ENCODE measurements at regions not wholly inside any gene's neighbourhood (a gene's known extent, or its start where the extent isn't known, plus 50 kb on each side); places are given as distances from the start of the nearest gene placed in this dataset.

DNA sequence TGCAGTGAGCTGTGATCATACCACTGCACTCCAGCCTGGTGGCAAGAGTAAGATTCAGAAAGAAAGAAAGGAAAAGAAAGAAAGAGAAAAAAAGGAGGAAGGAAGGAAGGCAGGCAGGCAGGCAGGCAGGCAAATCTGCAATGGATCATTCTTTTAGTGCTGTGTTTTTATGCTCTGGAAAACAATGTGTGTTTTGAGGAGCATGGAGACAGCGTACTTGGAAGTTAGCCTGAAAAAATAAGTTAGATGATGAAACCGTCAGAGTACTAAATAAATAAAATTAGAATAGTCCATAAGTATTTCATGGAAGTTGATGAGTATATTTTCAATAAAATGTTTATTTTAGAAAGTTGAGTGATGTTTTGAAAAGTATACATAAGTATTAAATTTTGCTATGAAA, 366.4 kb upstream of the CDH20 start:
- no CpG with 5 or more reads among the region's 2 CpGs for WGBS, 2 experiments (ENCODE audit: extremely low coverage in 2 of 2, insufficient read length in 1 of 2)
- H3K18ac ChIP-seq (ENCODE audit: low read depth, low read length) = no peak overlapping the region

More for the DNA sequence above, 366.4 kb upstream of the CDH20 start:
- peaks cover 3% of the 10 kb centered on the region for H3K9me3 ChIP-seq (ENCODE audit: control insufficient read depth, insufficient read depth, low read length)
- H3K36me3 ChIP-seq (ENCODE audit: control insufficient read depth, insufficient read depth, low read length) = no peaks in the 10 kb centered on the region
- in situ Hi-C loops (cut with MboI; ENCODE audit: low sequenced_read_pairs) (no loop called here), dilution Hi-C loops (cut with HindIII; ENCODE audit: low sequenced_read_pairs, unreplicated experiment) (no loop called here), intact Hi-C loops (cut with micrococcal nuclease) (no loop called here)
- H2BK120ac ChIP-seq (ENCODE audit: low read depth, low read length) = no peak overlapping the region
- no peaks in the 10 kb centered on the region for H4K20me1 ChIP-seq (ENCODE audit: insufficient read depth, low read length)
- TF ChIP-seq BHLHE40 (IDR thresholded peaks at IDR 0.05; ENCODE audit: low read depth, low read length) = no peak
- no peak for TF ChIP-seq MXI1 (IDR thresholded peaks at IDR 0.05; ENCODE audit: borderline replicate concordance, low read depth, low read length)
- no peak for TF ChIP-seq CEBPB (IDR thresholded peaks at IDR 0.05; ENCODE audit: low read depth, low read length)
- TF ChIP-seq CHD1 (IDR thresholded peaks at IDR 0.05; ENCODE audit: low read depth, low read length) = no peak
- TF ChIP-seq, protein P1, sequence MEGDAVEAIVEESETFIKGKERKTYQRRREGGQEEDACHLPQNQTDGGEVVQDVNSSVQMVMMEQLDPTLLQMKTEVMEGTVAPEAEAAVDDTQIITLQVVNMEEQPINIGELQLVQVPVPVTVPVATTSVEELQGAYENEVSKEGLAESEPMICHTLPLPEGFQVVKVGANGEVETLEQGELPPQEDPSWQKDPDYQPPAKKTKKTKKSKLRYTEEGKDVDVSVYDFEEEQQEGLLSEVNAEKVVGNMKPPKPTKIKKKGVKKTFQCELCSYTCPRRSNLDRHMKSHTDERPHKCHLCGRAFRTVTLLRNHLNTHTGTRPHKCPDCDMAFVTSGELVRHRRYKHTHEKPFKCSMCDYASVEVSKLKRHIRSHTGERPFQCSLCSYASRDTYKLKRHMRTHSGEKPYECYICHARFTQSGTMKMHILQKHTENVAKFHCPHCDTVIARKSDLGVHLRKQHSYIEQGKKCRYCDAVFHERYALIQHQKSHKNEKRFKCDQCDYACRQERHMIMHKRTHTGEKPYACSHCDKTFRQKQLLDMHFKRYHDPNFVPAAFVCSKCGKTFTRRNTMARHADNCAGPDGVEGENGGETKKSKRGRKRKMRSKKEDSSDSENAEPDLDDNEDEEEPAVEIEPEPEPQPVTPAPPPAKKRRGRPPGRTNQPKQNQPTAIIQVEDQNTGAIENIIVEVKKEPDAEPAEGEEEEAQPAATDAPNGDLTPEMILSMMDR (conservative IDR thresholded peaks at IDR 0.05; ENCODE audit: low read depth, low read length) = no peak
- no peak for TF ChIP-seq FOS (IDR thresholded peaks at IDR 0.05; ENCODE audit: low read depth, low read length)
- no peak for TF ChIP-seq RCOR1 (IDR thresholded peaks at IDR 0.05; ENCODE audit: insufficient replicate concordance, low read length)
- TF ChIP-seq SMC3 (IDR thresholded peaks at IDR 0.05; ENCODE audit: low read depth, low read length) = no peak
- TF ChIP-seq, protein P2, sequence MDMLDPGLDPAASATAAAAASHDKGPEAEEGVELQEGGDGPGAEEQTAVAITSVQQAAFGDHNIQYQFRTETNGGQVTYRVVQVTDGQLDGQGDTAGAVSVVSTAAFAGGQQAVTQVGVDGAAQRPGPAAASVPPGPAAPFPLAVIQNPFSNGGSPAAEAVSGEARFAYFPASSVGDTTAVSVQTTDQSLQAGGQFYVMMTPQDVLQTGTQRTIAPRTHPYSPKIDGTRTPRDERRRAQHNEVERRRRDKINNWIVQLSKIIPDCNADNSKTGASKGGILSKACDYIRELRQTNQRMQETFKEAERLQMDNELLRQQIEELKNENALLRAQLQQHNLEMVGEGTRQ (IDR thresholded peaks at IDR 0.05; ENCODE audit: low read depth, low read length) = no peak
- TF ChIP-seq, protein P3, sequence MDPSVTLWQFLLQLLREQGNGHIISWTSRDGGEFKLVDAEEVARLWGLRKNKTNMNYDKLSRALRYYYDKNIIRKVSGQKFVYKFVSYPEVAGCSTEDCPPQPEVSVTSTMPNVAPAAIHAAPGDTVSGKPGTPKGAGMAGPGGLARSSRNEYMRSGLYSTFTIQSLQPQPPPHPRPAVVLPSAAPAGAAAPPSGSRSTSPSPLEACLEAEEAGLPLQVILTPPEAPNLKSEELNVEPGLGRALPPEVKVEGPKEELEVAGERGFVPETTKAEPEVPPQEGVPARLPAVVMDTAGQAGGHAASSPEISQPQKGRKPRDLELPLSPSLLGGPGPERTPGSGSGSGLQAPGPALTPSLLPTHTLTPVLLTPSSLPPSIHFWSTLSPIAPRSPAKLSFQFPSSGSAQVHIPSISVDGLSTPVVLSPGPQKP (IDR thresholded peaks at IDR 0.05; ENCODE audit: borderline replicate concordance, low read depth, low read length) = no peak
- no peak overlapping the region for H3K56ac ChIP-seq (ENCODE audit: extremely low read depth, insufficient read depth, low read length)
- no peak overlapping the region for H2BK15ac ChIP-seq (ENCODE audit: low read depth, low read length)
- H3K4me1 ChIP-seq (ENCODE audit: control insufficient read depth, insufficient read depth, low read length) = no peaks in the 10 kb centered on the region
- no peak overlapping the region for H2AK9ac ChIP-seq (replicated peaks; ENCODE audit: low read depth, low read length, poor library complexity)
- H3K23ac ChIP-seq (ENCODE audit: low read depth, low read length) = no peak overlapping the region
- H3K27ac ChIP-seq (ENCODE audit: insufficient read depth, low read length) = no peak overlapping the region
- H4K91ac ChIP-seq (ENCODE audit: insufficient read depth, low read depth, low read length) = no peak overlapping the region
- ChIA-PET CTCF (no interaction called here), POLR2A (ENCODE audit: unreplicated experiment) (no interaction called here)
- no peak overlapping the region for H2AFZ ChIP-seq (replicated peaks; ENCODE audit: low read length, poor library complexity)
- H3K79me1 ChIP-seq (ENCODE audit: low read depth in 1 of 2, low read length in 2 of 2) = no peaks in the 10 kb centered on the region
- no peak for DNase-seq
- ATAC-seq (ENCODE audit: low read depth) = no peak
- no peak overlapping the region for H3K4me2 ChIP-seq (ENCODE audit: low read depth, low read length)
- H2AK5ac ChIP-seq (ENCODE audit: low read depth, low read length) = no peak overlapping the region
- H3K27me3 ChIP-seq (ENCODE audit: control insufficient read depth, insufficient read depth, low read length) = no peaks in the 10 kb centered on the region
- H2BK20ac ChIP-seq (ENCODE audit: low read depth, low read length) = no peak overlapping the region
- H3K4me3 ChIP-seq (ENCODE audit: insufficient read depth, low read depth, low read length) = no peak overlapping the region
- no peak overlapping the region for H3K14ac ChIP-seq (replicated peaks; ENCODE audit: low read depth, low read length)
- H4K5ac ChIP-seq (ENCODE audit: low read depth, low read length) = no peak overlapping the region
- no peak overlapping the region for H3K9ac ChIP-seq (ENCODE audit: low read depth, low read length)
- no TSS peak for BruUV-seq (replicated peaks)
- no peak overlapping the region for H4K8ac ChIP-seq (ENCODE audit: low read depth in 2 of 2, low read length in 2 of 2)
- no peak overlapping the region for H3K4ac ChIP-seq (ENCODE audit: low read depth, low read length)
- H3K9me1 ChIP-seq (ENCODE audit: insufficient read depth, low read length) = no peaks in the 10 kb centered on the region
- H2BK5ac ChIP-seq (ENCODE audit: low read depth, low read length, poor library complexity, severe bottlenecking) = no peak overlapping the region

All from IMR-90 (cell line).